Tibial nerve (tissue), 4 donors: ENCODE measurements at regions not wholly inside any gene's neighbourhood (a gene's known extent, or its start where the extent isn't known, plus 50 kb on each side); places are given as distances from the start of the nearest gene placed in this dataset.

Source experiments
- CTCF ChIP-seq, 5 experiments: fragments of 200-600 bp in 3 of 5; fragments of 450-650 bp in 2 of 5; sonication (generic) in 3 of 5; IDR thresholded peaks; one replicate each; pipeline ENCODE4 v1.5.1; 2016 to 2019; ENCODE audit warnings: antibody characterized with exemption in 5 of 5, mild to moderate bottlenecking in 3 of 5, moderate library complexity in 2 of 5
- EP300 ChIP-seq, 2 donors: sonication (generic); formaldehyde crosslinking; IDR thresholded peaks; one replicate each; pipeline ENCODE4 v1.6.1; 2017; ENCODE audit warnings: antibody characterized with exemption in 2 of 2, mild to moderate bottlenecking in 1 of 2
- POLR2A ChIP-seq, 2 donors: fragments of 450-650 bp; IDR thresholded peaks; one replicate each; pipeline ENCODE4 v1.6.1; 2017; ENCODE audit warnings: antibody characterized with exemption in 2 of 2, mild to moderate bottlenecking in 2 of 2, moderate library complexity in 2 of 2

GRCh38 chr2:81363800-81364199 lies 1059.2 kb upstream of the LRRTM1 start:
- TF ChIP-seq CTCF (IDR thresholded peaks at IDR 0.05) = no peak
- TF ChIP-seq POLR2A (IDR thresholded peaks at IDR 0.05) = no peak
- TF ChIP-seq EP300 (IDR thresholded peaks at IDR 0.05) = no peak
